ENCODE measurements at regions not wholly inside any gene's neighbourhood (a gene's known extent, or its start where the extent isn't known, plus 50 kb on each side); places are given as distances from the start of the nearest gene placed in this dataset.
"Not testable (repeated sequence)": the region's sequence is repeated elsewhere in the genome, so short reads cannot be mapped to it uniquely, and the experiment has no call there.

GRCh38 chr18:15003231-15003630, 255.3 kb downstream of the ANKRD30B start:
- H3K23ac ChIP-seq (ENCODE audit: low read depth, low read length); dilution Hi-C loops (cut with HindIII; ENCODE audit: low sequenced_read_pairs, unreplicated experiment); H4K91ac ChIP-seq (ENCODE audit: insufficient read depth, low read depth, low read length); ATAC-seq (ENCODE audit: low read depth); intact Hi-C loops (cut with micrococcal nuclease); H2AK5ac ChIP-seq (ENCODE audit: low read depth, low read length); H3K56ac ChIP-seq (ENCODE audit: extremely low read depth, insufficient read depth, low read length); H3K4me1 ChIP-seq (ENCODE audit: control insufficient read depth, insufficient read depth, low read length); DNase-seq; H3K14ac ChIP-seq (replicated peaks; ENCODE audit: low read depth, low read length); in situ Hi-C loops (cut with MboI; ENCODE audit: low sequenced_read_pairs); H2AK9ac ChIP-seq (replicated peaks; ENCODE audit: low read depth, low read length, poor library complexity); H2BK20ac ChIP-seq (ENCODE audit: low read depth, low read length); H4K5ac ChIP-seq (ENCODE audit: low read depth, low read length); H3K36me3 ChIP-seq (ENCODE audit: control insufficient read depth, insufficient read depth, low read length); H2BK120ac ChIP-seq (ENCODE audit: low read depth, low read length); H2BK15ac ChIP-seq (ENCODE audit: low read depth, low read length); H3K9me1 ChIP-seq (ENCODE audit: insufficient read depth, low read length); H3K27me3 ChIP-seq (ENCODE audit: control insufficient read depth, insufficient read depth, low read length); H3K18ac ChIP-seq (ENCODE audit: low read depth, low read length); H3K79me1 ChIP-seq (ENCODE audit: low read depth in 1 of 2, low read length in 2 of 2); H4K8ac ChIP-seq (ENCODE audit: low read depth in 2 of 2, low read length in 2 of 2); H4K20me1 ChIP-seq (ENCODE audit: insufficient read depth, low read length); H3K9ac ChIP-seq (ENCODE audit: low read depth, low read length); BruUV-seq (replicated peaks); H3K4me3 ChIP-seq (ENCODE audit: insufficient read depth, low read depth, low read length); H3K27ac ChIP-seq (ENCODE audit: insufficient read depth, low read length); H3K4me2 ChIP-seq (ENCODE audit: low read depth, low read length); POLR2A ChIA-PET (ENCODE audit: unreplicated experiment); H2BK5ac ChIP-seq (ENCODE audit: low read depth, low read length, poor library complexity, severe bottlenecking); CTCF ChIA-PET; H3K4ac ChIP-seq (ENCODE audit: low read depth, low read length); H2AFZ ChIP-seq (replicated peaks; ENCODE audit: low read length, poor library complexity): not testable (repeated sequence)
- no CpG with 5 or more reads among the region's 12 CpGs for WGBS, 2 experiments (ENCODE audit: extremely low coverage in 2 of 2, insufficient read length in 1 of 2)
- peaks cover 28% of the 10 kb centered on the region; the same call in 1 of the 2 replicates for H3K9me3 ChIP-seq (ENCODE audit: control insufficient read depth, insufficient read depth, low read length)

- peaks cover 26% of the 10 kb centered on the region; the same call in 1 of the 2 replicates for H3K9me3 ChIP-seq (ENCODE audit: control insufficient read depth, insufficient read depth, low read length)
- CTCF ChIA-PET; H3K56ac ChIP-seq (ENCODE audit: extremely low read depth, insufficient read depth, low read length); H2AK5ac ChIP-seq (ENCODE audit: low read depth, low read length); POLR2A ChIA-PET (ENCODE audit: unreplicated experiment); H3K4me3 ChIP-seq (ENCODE audit: insufficient read depth, low read depth, low read length); H3K9me1 ChIP-seq (ENCODE audit: insufficient read depth, low read length); H3K4ac ChIP-seq (ENCODE audit: low read depth, low read length); in situ Hi-C loops (cut with MboI; ENCODE audit: low sequenced_read_pairs); H2AK9ac ChIP-seq (replicated peaks; ENCODE audit: low read depth, low read length, poor library complexity); H3K27ac ChIP-seq (ENCODE audit: insufficient read depth, low read length); H4K5ac ChIP-seq (ENCODE audit: low read depth, low read length); H2BK20ac ChIP-seq (ENCODE audit: low read depth, low read length); H2BK120ac ChIP-seq (ENCODE audit: low read depth, low read length); H3K4me1 ChIP-seq (ENCODE audit: control insufficient read depth, insufficient read depth, low read length); H3K18ac ChIP-seq (ENCODE audit: low read depth, low read length); dilution Hi-C loops (cut with HindIII; ENCODE audit: low sequenced_read_pairs, unreplicated experiment); H2AFZ ChIP-seq (replicated peaks; ENCODE audit: low read length, poor library complexity); intact Hi-C loops (cut with micrococcal nuclease); H3K23ac ChIP-seq (ENCODE audit: low read depth, low read length); H3K4me2 ChIP-seq (ENCODE audit: low read depth, low read length); H3K79me1 ChIP-seq (ENCODE audit: low read depth in 1 of 2, low read length in 2 of 2); H3K36me3 ChIP-seq (ENCODE audit: control insufficient read depth, insufficient read depth, low read length); H3K9ac ChIP-seq (ENCODE audit: low read depth, low read length); H2BK15ac ChIP-seq (ENCODE audit: low read depth, low read length); H3K27me3 ChIP-seq (ENCODE audit: control insufficient read depth, insufficient read depth, low read length); H4K91ac ChIP-seq (ENCODE audit: insufficient read depth, low read depth, low read length); H4K8ac ChIP-seq (ENCODE audit: low read depth in 2 of 2, low read length in 2 of 2); ATAC-seq (ENCODE audit: low read depth); DNase-seq; BruUV-seq (replicated peaks); H3K14ac ChIP-seq (replicated peaks; ENCODE audit: low read depth, low read length); H2BK5ac ChIP-seq (ENCODE audit: low read depth, low read length, poor library complexity, severe bottlenecking); H4K20me1 ChIP-seq (ENCODE audit: insufficient read depth, low read length): not testable (repeated sequence)
- WGBS, 2 experiments (ENCODE audit: extremely low coverage in 2 of 2, insufficient read length in 1 of 2) = 82% methylated on average over 4 of the region's 18 CpGs; no CpG with 5 or more reads in 1 of the 2 experiments
Measured at GRCh38 chr18:15003636-15004269, 255.8 kb downstream of the ANKRD30B start.
